ENCODE measurements at regions not wholly inside any gene's neighbourhood (a gene's known extent, or its start where the extent isn't known, plus 50 kb on each side); places are given as distances from the start of the nearest gene placed in this dataset.

DNA sequence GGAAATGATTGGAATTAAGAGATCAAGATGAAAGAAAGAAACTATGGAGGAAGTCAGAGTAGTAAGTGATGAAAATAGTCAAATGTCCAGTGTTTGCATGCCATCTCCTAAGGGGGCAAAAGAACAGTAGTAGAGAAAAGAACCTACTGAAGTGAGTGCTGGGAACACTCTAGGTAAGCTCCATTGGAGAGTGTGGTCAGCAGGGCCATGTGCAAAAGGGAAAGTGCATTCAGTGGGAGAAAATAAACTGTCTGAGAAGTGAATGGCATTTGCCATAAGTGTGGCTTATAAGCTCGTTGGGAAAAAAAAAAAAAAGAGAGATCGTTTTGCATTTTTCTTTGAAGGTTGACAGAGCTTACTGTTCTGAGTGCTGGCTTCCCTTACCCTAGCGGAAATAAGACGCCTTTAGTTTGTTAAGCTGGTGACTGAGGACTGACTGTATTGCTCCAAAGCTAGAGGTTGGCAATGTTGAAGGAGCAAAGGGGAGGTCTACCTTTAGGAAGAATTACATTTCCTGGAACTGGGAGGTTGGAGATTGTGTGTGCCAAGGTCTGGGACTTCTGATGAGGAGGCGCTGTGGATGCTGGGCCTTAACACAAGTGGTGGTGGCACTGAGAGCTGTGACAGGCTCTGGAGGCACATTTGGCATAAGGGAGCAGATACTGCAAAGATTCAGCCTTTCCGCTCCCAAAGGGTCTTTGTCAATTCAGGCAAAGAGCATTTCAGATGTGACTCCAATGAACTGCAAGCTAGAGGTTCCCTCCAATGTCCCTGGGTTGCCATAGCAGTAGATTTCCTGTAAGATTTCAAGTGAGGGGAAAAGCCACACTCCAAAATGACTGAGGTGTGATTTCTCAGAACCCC, 287.8 kb upstream of the SATB1 start:
- no peaks in the 10 kb centered on the region for H4K20me1 ChIP-seq (ENCODE audit: insufficient read depth, low read length)
- peaks cover 0 to 2% (median 0%) of the 10 kb centered on the region in 3 donors for H3K27me3 Mint-ChIP-seq (ENCODE audit: low read depth in 3 of 3)
- intact Hi-C loops (cut with micrococcal nuclease) = no loop called here
- H3K27ac ChIP-seq (ENCODE audit: low read depth in 1 of 2, low read length in 2 of 2) = no peak overlapping the region
- H3K4me2 ChIP-seq (replicated peaks; ENCODE audit: extremely low read depth, low read length, poor library complexity, severe bottlenecking) = no peak overlapping the region
- H3K9me3 Mint-ChIP-seq = peaks cover 0 to 4% (median 2%) of the 10 kb centered on the region in 7 donors
- no peaks in the 10 kb centered on the region for H3K36me3 Mint-ChIP-seq
- H3K27me3 ChIP-seq (ENCODE audit: control insufficient read depth in 2 of 2, insufficient read depth in 2 of 2, low read length in 2 of 2) = no peaks in the 10 kb centered on the region
- H3K9me3 ChIP-seq (replicated peaks in 1 of 2; ENCODE audit: control insufficient read depth in 1 of 2, insufficient read depth in 1 of 2, low read length in 2 of 2) = no peaks in the 10 kb centered on the region
- no peak overlapping the region for H2AFZ ChIP-seq (ENCODE audit: insufficient read depth, low read depth, low read length, poor library complexity, severe bottlenecking)
- no peak overlapping the region for H3K9ac ChIP-seq (ENCODE audit: insufficient read depth, low read length, poor library complexity, severe bottlenecking)
- whole genome bisulfite sequencing (ENCODE audit: insufficient coverage) = 94% methylated on average over 4 of the region's 6 CpGs
- TF ChIP-seq, protein P1, sequence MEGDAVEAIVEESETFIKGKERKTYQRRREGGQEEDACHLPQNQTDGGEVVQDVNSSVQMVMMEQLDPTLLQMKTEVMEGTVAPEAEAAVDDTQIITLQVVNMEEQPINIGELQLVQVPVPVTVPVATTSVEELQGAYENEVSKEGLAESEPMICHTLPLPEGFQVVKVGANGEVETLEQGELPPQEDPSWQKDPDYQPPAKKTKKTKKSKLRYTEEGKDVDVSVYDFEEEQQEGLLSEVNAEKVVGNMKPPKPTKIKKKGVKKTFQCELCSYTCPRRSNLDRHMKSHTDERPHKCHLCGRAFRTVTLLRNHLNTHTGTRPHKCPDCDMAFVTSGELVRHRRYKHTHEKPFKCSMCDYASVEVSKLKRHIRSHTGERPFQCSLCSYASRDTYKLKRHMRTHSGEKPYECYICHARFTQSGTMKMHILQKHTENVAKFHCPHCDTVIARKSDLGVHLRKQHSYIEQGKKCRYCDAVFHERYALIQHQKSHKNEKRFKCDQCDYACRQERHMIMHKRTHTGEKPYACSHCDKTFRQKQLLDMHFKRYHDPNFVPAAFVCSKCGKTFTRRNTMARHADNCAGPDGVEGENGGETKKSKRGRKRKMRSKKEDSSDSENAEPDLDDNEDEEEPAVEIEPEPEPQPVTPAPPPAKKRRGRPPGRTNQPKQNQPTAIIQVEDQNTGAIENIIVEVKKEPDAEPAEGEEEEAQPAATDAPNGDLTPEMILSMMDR (IDR thresholded peaks at IDR 0.05) = no peak
- no peak overlapping the region for H3K27ac Mint-ChIP-seq
- no peak overlapping the region for H3K4me3 ChIP-seq (replicated peaks in 1 of 3; ENCODE audit: low read depth in 2 of 3, low read length in 3 of 3)
- no peak for DNase-seq
- no peaks in the 10 kb centered on the region for H3K36me3 ChIP-seq (replicated peaks in 1 of 2; ENCODE audit: control insufficient read depth in 1 of 2, insufficient read depth in 2 of 2, low read length in 2 of 2)
- no peaks in the 10 kb centered on the region for H3K79me2 ChIP-seq (ENCODE audit: insufficient read depth, low read length)
- peaks cover 3% of the 10 kb centered on the region for H3K4me1 Mint-ChIP-seq
- H3K4me1 ChIP-seq (ENCODE audit: control insufficient read depth in 1 of 2, insufficient read depth in 2 of 2, low read length in 2 of 2) = no peaks in the 10 kb centered on the region
- no peak overlapping the region for H3K4me3 Mint-ChIP-seq

DNA sequence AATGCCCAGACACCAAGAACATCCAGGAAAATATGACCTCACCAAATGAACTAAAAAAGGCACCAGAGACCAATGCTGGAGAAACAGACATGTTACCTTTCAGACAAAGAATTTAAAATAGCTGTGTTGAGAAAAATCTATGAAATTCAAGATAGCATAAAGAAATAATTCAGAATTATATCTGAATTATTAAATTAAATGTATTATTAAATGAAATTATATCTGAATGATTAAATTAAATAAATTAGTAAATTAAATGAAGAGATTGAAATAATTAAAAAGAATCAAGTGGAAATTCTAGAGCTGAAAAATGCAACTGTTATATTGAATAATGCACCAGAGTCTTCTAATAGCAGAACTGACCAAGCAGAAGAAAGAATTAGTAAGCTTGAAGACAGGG, 279.2 kb upstream of the SATB1 start:
- Histone ChIP-seq H3K27me3 (ENCODE audit: control insufficient read depth in 2 of 2, insufficient read depth in 2 of 2, low read length in 2 of 2) (no peaks in the 10 kb centered on the region), H3K9ac (ENCODE audit: insufficient read depth, low read length, poor library complexity, severe bottlenecking) (no peak overlapping the region), H4K20me1 (ENCODE audit: insufficient read depth, low read length) (no peaks in the 10 kb centered on the region), H3K4me3 (replicated peaks in 1 of 3; ENCODE audit: low read depth in 2 of 3, low read length in 3 of 3) (no peak overlapping the region), H2AFZ (ENCODE audit: insufficient read depth, low read depth, low read length, poor library complexity, severe bottlenecking) (no peak overlapping the region), H3K36me3 (replicated peaks in 1 of 2; ENCODE audit: control insufficient read depth in 1 of 2, insufficient read depth in 2 of 2, low read length in 2 of 2) (no peaks in the 10 kb centered on the region), H3K79me2 (ENCODE audit: insufficient read depth, low read length) (no peaks in the 10 kb centered on the region), H3K9me3 (replicated peaks in 1 of 2; ENCODE audit: control insufficient read depth in 1 of 2, insufficient read depth in 1 of 2, low read length in 2 of 2) (no peaks in the 10 kb centered on the region), H3K4me1 (ENCODE audit: control insufficient read depth in 1 of 2, insufficient read depth in 2 of 2, low read length in 2 of 2) (no peaks in the 10 kb centered on the region), H3K27ac (ENCODE audit: low read depth in 1 of 2, low read length in 2 of 2) (no peak overlapping the region), H3K4me2 (replicated peaks; ENCODE audit: extremely low read depth, low read length, poor library complexity, severe bottlenecking) (no peak overlapping the region)
- Mint-ChIP-seq H3K27ac (no peak overlapping the region), H3K4me3 (no peak overlapping the region), H3K4me1 (no peaks in the 10 kb centered on the region), H3K9me3 (peaks cover 0 to 16% (median 8%) of the 10 kb centered on the region in 7 donors), H3K36me3 (no peaks in the 10 kb centered on the region), H3K27me3 (ENCODE audit: low read depth in 3 of 3) (no peaks in the 10 kb centered on the region)
- TF ChIP-seq, protein P1 (IDR thresholded peaks at IDR 0.05) = no peak
- intact Hi-C loops (cut with micrococcal nuclease) = loop anchor here in 1 of 2 donors (10.0 kb wide), 1 partner anchor 630 kb away; no protein-coding TSS in a partner anchor
- no peak for DNase-seq
